Choroid plexus epithelial cell (primary cell): ENCODE measurements at regions not wholly inside any gene's neighbourhood (a gene's known extent, or its start where the extent isn't known, plus 50 kb on each side); places are given as distances from the start of the nearest gene placed in this dataset.

Experiments
- DNase-seq: peaks from one replicate; pipeline ENCODE4 v3.0.0-alpha.2; 2010; ENCODE audit warnings: low read depth
- H3K4me3 ChIP-seq: 2 replicates; pipeline ENCODE4 v1.5.1; 2011; ENCODE audit warnings: low read depth, mild to moderate bottlenecking, control low read depth, low read length, moderate library complexity
- TF ChIP-seq, protein P1 (sequence below): conservative IDR thresholded peaks from 2 replicates; pipeline ENCODE4 v1.5.1; 2011; ENCODE audit warnings: low read depth, mild to moderate bottlenecking, control low read depth, inconsistent platforms, low read length, moderate library complexity

DNA sequence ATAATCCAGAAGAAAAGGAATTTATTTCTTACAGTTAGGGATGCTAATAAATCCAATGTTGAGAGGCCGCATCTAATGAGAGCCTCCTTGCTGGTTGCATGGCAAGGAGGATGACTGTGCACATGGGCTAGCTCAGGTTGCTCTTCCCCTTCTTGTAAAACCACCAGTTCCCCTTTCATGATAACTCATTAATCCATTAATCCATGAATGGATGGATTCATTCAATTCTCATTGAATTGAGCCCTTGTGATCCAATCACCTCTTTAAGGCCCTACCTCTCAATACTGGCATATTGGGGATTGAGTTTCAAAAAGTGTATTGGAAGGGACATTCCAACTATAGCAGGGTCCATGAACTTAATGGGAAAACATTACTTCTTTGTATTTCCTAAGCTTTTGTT, 149.5 kb downstream of the BMP2 start:
- TF ChIP-seq, protein P1, sequence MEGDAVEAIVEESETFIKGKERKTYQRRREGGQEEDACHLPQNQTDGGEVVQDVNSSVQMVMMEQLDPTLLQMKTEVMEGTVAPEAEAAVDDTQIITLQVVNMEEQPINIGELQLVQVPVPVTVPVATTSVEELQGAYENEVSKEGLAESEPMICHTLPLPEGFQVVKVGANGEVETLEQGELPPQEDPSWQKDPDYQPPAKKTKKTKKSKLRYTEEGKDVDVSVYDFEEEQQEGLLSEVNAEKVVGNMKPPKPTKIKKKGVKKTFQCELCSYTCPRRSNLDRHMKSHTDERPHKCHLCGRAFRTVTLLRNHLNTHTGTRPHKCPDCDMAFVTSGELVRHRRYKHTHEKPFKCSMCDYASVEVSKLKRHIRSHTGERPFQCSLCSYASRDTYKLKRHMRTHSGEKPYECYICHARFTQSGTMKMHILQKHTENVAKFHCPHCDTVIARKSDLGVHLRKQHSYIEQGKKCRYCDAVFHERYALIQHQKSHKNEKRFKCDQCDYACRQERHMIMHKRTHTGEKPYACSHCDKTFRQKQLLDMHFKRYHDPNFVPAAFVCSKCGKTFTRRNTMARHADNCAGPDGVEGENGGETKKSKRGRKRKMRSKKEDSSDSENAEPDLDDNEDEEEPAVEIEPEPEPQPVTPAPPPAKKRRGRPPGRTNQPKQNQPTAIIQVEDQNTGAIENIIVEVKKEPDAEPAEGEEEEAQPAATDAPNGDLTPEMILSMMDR: no peak
- no peak overlapping the region for H3K4me3 ChIP-seq
- DNase-seq: no peak

DNA sequence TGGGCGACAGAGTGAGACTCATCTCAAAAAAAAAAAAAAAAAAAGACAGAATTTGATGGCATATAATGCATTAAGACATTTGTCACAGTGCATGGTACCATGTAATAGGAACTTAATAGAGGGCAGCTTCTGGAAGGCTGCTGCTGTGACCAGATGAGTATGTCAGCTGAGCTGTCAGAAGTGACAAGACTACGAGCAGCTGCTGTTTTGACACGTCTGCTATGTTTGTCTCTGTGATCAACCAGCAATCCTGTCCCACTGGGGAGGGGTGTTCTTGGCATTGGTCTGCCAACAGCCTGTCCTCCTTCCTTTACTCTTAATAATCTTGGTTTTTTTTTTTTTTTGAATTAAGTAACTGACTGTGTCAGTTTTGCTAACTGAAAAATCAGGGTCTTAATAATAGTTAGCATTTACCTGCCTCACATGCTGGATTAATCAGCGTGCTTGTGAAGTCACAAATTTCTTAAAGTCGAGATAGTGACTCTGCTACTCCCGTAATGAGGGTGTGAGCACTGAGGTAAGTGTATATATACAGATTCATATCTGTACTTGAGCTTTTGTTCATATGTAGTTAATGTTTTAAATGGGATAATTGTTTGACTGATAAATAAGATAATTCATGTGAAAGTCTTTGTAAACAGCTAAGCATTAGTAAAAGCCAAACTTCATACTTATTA, 152.4 kb downstream of the BMP2 start:
- TF ChIP-seq, protein P1: no peak
- H3K4me3 ChIP-seq: no peak overlapping the region
- no peak for DNase-seq

DNA sequence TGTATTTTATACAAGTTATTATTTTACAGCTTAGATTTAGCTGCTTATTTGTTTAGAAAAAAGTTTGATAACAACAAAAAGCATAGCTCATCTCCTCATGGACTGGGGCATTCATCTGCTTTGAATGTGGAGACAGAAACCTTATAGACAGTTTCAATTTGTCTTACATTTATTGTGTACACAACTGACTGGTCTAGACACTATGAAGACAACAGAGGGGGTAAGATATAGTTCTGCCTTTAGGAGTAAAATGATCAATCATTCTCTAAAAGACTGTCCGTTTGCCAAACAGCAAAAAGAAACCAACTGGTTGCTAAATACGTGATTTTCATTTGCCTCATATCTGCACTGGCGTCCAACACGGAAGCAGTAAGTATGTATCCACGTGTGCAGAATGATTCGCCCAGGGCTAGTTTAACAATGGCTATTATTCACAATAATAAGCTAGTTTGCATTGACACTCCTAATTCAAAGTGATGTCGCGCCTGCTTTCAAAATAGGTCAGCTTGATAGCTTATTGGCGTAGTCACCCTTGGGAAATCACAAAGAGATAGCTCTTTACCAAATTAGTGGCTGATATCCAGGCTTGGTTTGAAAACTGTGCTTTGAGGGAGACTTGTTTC, 153.6 kb downstream of the BMP2 start:
- TF ChIP-seq, protein P1: no peak
- DNase-seq: no peak
- no peak overlapping the region for H3K4me3 ChIP-seq

DNA sequence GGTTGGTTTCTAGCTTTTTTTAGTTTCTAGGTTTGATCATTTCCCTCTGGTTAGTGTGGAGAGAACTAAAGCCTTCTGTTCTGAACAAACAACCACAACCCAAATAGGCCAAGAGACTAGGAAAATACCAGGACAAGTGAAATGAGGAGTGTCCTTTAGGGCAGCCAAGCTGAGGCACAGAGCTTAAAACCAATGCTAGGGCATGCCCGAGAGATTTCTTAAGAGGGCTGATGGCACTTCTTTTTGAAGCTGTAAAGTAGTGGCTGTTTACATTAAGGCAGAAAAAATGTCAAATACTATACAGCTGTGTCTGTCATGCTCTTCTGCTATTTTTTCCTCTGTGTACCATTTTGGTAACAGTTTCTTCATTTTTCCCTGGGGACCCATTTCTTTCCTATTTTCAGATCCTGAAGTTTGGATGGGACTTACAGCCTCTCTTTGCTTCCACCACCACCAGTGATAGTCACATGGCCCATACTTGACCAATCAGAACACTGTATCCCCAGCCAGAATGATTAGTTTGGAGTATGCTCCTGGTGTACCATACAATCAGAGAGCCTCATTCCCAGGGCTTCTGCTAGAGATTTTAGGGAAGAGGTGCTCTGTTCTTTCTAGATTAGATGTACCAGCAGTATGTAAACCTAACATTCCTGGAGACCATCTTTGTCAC, 154.4 kb downstream of the BMP2 start:
- no peak overlapping the region for H3K4me3 ChIP-seq
- DNase-seq: no peak
- TF ChIP-seq, protein P1: no peak

DNA sequence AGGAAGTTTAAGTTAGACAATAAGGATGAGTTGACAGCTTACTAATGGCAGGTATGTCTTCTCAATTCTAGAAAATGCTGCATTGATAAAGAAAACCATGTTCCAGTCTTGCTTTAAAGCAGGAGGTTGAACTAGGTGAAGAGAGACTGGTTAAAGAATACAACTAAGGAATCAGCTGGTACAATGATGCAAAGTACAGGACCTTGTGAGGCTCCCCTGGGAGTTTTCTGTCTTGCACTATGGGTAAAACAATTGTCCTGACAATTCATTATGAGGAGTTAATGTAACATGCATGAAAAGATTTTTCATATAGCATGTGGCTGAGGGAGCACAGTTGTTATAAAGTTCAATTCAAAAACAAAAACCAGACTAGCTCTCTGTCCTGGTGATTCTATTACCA, 157.2 kb downstream of the BMP2 start:
- TF ChIP-seq, protein P1: no peak
- DNase-seq: no peak
- no peak overlapping the region for H3K4me3 ChIP-seq

DNA sequence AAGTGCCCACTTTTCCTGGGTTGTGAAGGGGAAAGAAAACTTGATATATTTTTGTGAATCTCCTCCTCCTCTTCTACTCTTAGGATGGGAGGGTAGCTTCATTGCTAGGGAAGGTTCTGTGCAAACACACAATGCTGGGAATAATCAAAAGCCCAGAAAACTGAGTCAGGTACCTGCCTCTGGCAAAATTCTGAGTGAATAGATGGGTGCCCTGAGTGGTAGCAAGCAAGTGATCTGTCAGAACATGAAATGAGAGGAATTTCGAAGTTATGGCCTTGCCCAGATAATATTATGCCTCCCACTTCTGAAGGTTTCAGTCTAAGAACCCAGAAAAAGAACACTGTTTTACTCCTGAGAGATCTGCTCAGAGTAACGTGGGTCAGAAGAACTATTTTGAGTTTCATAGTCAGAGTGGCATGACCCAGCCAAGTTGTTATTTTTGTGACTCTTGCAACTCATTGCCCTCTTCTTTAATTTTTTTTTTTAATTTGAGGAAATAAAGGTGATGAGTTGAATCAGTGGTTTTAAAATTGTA, 158.3 kb downstream of the BMP2 start:
- H3K4me3 ChIP-seq: no peak overlapping the region
- no peak for DNase-seq
- TF ChIP-seq, protein P1: no peak

DNA sequence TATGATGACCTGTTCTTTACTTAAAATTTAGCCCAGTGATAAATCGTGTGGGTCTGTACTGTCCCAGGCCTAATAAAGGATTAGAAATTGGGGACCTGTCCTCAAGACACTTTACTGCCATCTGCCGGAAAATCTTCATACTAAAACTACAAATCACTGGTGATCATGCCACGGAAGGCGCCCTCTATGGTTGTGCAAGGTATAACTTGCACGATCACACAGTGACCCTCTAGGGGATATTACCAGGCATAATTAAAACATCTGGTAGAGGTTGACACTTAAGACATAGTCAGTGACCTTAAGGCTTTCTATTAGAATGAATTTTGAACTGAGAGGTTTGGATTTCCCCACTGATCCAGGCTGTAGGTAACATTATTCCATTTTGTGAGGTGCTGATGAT, 172.6 kb downstream of the BMP2 start:
- DNase-seq: peak; percentile 22
- TF ChIP-seq, protein P1: peak; percentile 36
- H3K4me3 ChIP-seq: no peak overlapping the region
